A549 (cell line): ENCODE measurements at regions not wholly inside any gene's neighbourhood (a gene's known extent, or its start where the extent isn't known, plus 50 kb on each side); places are given as distances from the start of the nearest gene placed in this dataset.

Experiments used
- ATAC-seq, 2 experiments: fragments of 200-7000 bp in 1 of 2; fragments of >200 bp in 1 of 2; cut with Nextera tagmentation in 1 of 2; cut with Tn5 transposase in 1 of 2; 3 replicates each; pipeline versions ENCODE4 v1.8.0 to v1.9.1; 2018 to 2020; ENCODE audit warnings: mild to moderate bottlenecking in 1 of 2, moderate library complexity in 1 of 2
- CTCF ChIA-PET: fragments of 300-600 bp; sonication (Branson Sonifier 250); formaldehyde crosslinking; extraction: SDS; loops from one replicate; lab custom pipeline; 2021; ENCODE audit warnings: antibody characterized with exemption, inconsistent platforms; lab: Yijun Ruan, JAX
- POLR2A ChIA-PET: fragments of 350-600 bp; formaldehyde crosslinking; extraction: SDS; loops from one replicate; lab custom pipeline; 2021; ENCODE audit warnings: antibody characterized with exemption, inconsistent platforms; lab: Yijun Ruan, JAX
- DNase-seq, 2 experiments: peaks; one replicate each; pipeline versions ENCODE4 v3.0.0 to v3.0.0-alpha.2; 2011 to 2016; ENCODE audit warnings: low read depth in 1 of 2, low spot score in 1 of 2
- FAIRE-seq: peaks from 2 replicates; lab custom pipeline; 2011; peaks lifted over from hg19 to GRCh38; lab: Jason Lieb, UNC
- H3K27ac ChIP-seq, 2 experiments: fragments of >200 bp; sonication (Bioruptor Twin); formaldehyde crosslinking; 3 replicates each; pipeline ENCODE4 v1.5.1; 2016 to 2017
- H3K4me1 ChIP-seq: fragments of >200 bp; sonication (Bioruptor Twin); formaldehyde crosslinking; 3 replicates; pipeline ENCODE4 v1.6.1; 2016
- H3K4me2 ChIP-seq: fragments of >200 bp; sonication (Bioruptor Twin); formaldehyde crosslinking; 3 replicates; pipeline ENCODE4 v1.6.1; 2016
- H3K4me3 ChIP-seq: fragments of >200 bp; sonication (Bioruptor Twin); formaldehyde crosslinking; 3 replicates; pipeline ENCODE4 v1.5.1; 2016
- H3K9me3 ChIP-seq: fragments of >200 bp; sonication (Bioruptor Twin); formaldehyde crosslinking; 3 replicates; pipeline ENCODE4 v1.6.1; 2016
- CEBPB ChIP-seq, 2 experiments: fragments of >200 bp in 1 of 2; sonication (Bioruptor Twin) in 1 of 2; formaldehyde crosslinking in 1 of 2; IDR thresholded peaks; 2 replicates each; pipeline ENCODE4 v1.6.1; 2012 to 2016
- CHD2 ChIP-seq: fragments of 150-350 bp; IDR thresholded peaks from 2 replicates; pipeline ENCODE4 v1.6.1; 2014; ENCODE audit warnings: low read length; ENCODE audit not compliant: partially characterized antibody
- EHMT2 ChIP-seq: fragments of 200-600 bp; sonication (generic); IDR thresholded peaks from 2 replicates; pipeline ENCODE4 v1.6.1; 2016; ENCODE audit warnings: antibody characterized with exemption, low read depth, mild to moderate bottlenecking, moderate library complexity
- EP300 ChIP-seq, 2 experiments: fragments of >200 bp; sonication (Bioruptor Twin); formaldehyde crosslinking; IDR thresholded peaks; 2 replicates in 1 of 2; 3 replicates in 1 of 2; pipeline ENCODE4 v1.6.1; 2016 to 2017
- ESRRA ChIP-seq: fragments of 150-350 bp; IDR thresholded peaks from 2 replicates; pipeline ENCODE4 v1.6.1; 2014; ENCODE audit warnings: mild to moderate bottlenecking, low read length, borderline replicate concordance
- FOSB ChIP-seq: fragments of 250-450 bp; sonication (Bioruptor Pico); IDR thresholded peaks from 2 replicates; pipeline ENCODE4 v1.5.0; 2020; ENCODE audit warnings: mild to moderate bottlenecking, moderate library complexity
- FOSL2 ChIP-seq, 2 experiments: fragments of 450-650 bp in 1 of 2; fragments of >200 bp in 1 of 2; sonication (Bioruptor Twin) in 1 of 2; formaldehyde crosslinking; IDR thresholded peaks; 2 replicates each; pipeline versions ENCODE4 v1.5.0 to v1.6.1; 2016 to 2020; ENCODE audit warnings: mild to moderate bottlenecking in 1 of 2, moderate library complexity in 1 of 2
- HOXB13 ChIP-seq: fragments of 250-450 bp; sonication (Bioruptor Pico); IDR thresholded peaks from 2 replicates; pipeline ENCODE4 v1.5.0; 2020; ENCODE audit warnings: low read depth, mild to moderate bottlenecking, moderate library complexity
- NPAS2 ChIP-seq: fragments of 250-450 bp; sonication (Bioruptor Pico); IDR thresholded peaks from 2 replicates; pipeline ENCODE4 v1.8.0; 2022; ENCODE audit warnings: mild to moderate bottlenecking, moderate library complexity, borderline replicate concordance
- NR3C1 ChIP-seq: fragments of >200 bp; sonication (Bioruptor Twin); formaldehyde crosslinking; IDR thresholded peaks from 3 replicates; pipeline ENCODE4 v1.6.1; 2017
- POLR2A ChIP-seq: IDR thresholded peaks from 2 replicates; pipeline ENCODE4 v1.6.1; 2012; ENCODE audit warnings: mild to moderate bottlenecking, low read length
- POLR2AphosphoS2 ChIP-seq: conservative IDR thresholded peaks from 2 replicates; pipeline ENCODE4 v1.6.1; 2012; ENCODE audit warnings: low read length, improper control_type of control experiment, inconsistent platforms
- RCOR1 ChIP-seq: fragments of 150-350 bp; IDR thresholded peaks from 2 replicates; pipeline ENCODE4 v1.6.1; 2014; ENCODE audit warnings: antibody characterized with exemption, low read length, low read depth
- SMC3 ChIP-seq: fragments of >200 bp; sonication (Bioruptor Twin); formaldehyde crosslinking; IDR thresholded peaks from 3 replicates; pipeline ENCODE4 v1.6.1; 2018; ENCODE audit warnings: inconsistent platforms
- TFCP2L1 ChIP-seq: fragments of 250-450 bp; sonication (Bioruptor Pico); IDR thresholded peaks from 2 replicates; pipeline ENCODE4 v1.5.0; 2021; ENCODE audit warnings: mild to moderate bottlenecking
- WGBS: methylation state at CpG from one replicate; pipeline ENCODE4 v1.1.6; 2017; ENCODE audit errors: missing lambda C conversion rate; 5-methylcytosine and 5-hydroxymethylcytosine counted together
- TF ChIP-seq, protein P1 (sequence below): fragments of 200-600 bp; sonication (generic); IDR thresholded peaks from 2 replicates; pipeline ENCODE4 v1.6.1; 2016; ENCODE audit warnings: antibody characterized with exemption, mild to moderate bottlenecking, moderate library complexity
- TF ChIP-seq, protein P2 (sequence below): fragments of >200 bp; sonication (Bioruptor Twin); formaldehyde crosslinking; IDR thresholded peaks from 2 replicates; pipeline ENCODE4 v1.6.1; 2016
- TF ChIP-seq, protein P3 (sequence below): fragments of 150-350 bp; IDR thresholded peaks from 2 replicates; pipeline ENCODE4 v1.6.1; 2014; ENCODE audit warnings: low read depth, mild to moderate bottlenecking, low read length
- TF ChIP-seq, protein P4 (sequence below): fragments of 450-650 bp; IDR thresholded peaks from 2 replicates; pipeline ENCODE4 v1.6.1; 2014; ENCODE audit warnings: antibody characterized with exemption
- TF ChIP-seq, protein P5 (sequence below): IDR thresholded peaks from 2 replicates; pipeline ENCODE4 v1.6.1; 2012
- TF ChIP-seq, protein P6 (sequence below): fragments of 250-450 bp; sonication (Bioruptor Pico); IDR thresholded peaks from 2 replicates; pipeline ENCODE4 v1.5.0; 2020; ENCODE audit warnings: low read depth, mild to moderate bottlenecking, moderate library complexity

DNA sequence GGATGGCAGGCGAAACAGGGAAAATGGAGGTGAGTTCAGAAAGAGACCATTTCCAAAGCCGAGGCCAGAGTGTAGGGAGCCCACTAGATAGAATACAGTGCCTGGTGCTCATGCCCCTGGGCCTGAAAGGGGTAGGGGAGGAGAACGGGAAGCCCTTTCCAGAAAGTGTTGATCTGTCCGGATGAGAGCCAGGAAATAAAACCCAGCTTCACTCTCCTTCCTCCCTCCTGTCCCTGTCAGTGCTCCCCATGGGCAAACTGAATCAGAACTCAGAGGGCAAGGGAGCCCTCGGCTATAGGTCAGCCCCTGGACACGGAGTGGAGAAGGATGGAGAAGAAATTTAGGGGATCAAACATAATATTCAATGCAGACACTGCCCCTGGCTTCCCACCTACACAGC is 57.7 kb upstream of the RPL38 start:
- H3K4me3 ChIP-seq, result no peak overlapping the region
- FAIRE-seq, result no peak
- ATAC-seq, result no peak
- H3K27ac ChIP-seq, result no peak overlapping the region
- no peak for DNase-seq
- no peaks in the 10 kb centered on the region for H3K4me1 ChIP-seq
- 19% methylated on average over 6 of the region's 6 CpGs for WGBS
- CTCF ChIA-PET, result interaction anchor here (0.5 to 1.3 kb wide), 4 partner anchors 8 to 700 kb away, joined by 3 to 4 read pairs (median 4); no protein-coding TSS in a partner anchor
- peaks cover 49% of the 10 kb centered on the region for H3K9me3 ChIP-seq
- no peak overlapping the region for H3K4me2 ChIP-seq
- TF ChIP-seq, protein P1, sequence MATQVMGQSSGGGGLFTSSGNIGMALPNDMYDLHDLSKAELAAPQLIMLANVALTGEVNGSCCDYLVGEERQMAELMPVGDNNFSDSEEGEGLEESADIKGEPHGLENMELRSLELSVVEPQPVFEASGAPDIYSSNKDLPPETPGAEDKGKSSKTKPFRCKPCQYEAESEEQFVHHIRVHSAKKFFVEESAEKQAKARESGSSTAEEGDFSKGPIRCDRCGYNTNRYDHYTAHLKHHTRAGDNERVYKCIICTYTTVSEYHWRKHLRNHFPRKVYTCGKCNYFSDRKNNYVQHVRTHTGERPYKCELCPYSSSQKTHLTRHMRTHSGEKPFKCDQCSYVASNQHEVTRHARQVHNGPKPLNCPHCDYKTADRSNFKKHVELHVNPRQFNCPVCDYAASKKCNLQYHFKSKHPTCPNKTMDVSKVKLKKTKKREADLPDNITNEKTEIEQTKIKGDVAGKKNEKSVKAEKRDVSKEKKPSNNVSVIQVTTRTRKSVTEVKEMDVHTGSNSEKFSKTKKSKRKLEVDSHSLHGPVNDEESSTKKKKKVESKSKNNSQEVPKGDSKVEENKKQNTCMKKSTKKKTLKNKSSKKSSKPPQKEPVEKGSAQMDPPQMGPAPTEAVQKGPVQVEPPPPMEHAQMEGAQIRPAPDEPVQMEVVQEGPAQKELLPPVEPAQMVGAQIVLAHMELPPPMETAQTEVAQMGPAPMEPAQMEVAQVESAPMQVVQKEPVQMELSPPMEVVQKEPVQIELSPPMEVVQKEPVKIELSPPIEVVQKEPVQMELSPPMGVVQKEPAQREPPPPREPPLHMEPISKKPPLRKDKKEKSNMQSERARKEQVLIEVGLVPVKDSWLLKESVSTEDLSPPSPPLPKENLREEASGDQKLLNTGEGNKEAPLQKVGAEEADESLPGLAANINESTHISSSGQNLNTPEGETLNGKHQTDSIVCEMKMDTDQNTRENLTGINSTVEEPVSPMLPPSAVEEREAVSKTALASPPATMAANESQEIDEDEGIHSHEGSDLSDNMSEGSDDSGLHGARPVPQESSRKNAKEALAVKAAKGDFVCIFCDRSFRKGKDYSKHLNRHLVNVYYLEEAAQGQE, result no peak
- TF ChIP-seq TFCP2L1 (no peak), ESRRA (no peak), FOSL2 (IDR thresholded peaks at IDR 0.05) (no peak), FOSL2 (CRISPR knock-in tag; IDR thresholded peaks at IDR 0.05) (no peak), CEBPB (IDR thresholded peaks at IDR 0.05) (no peak), POLR2A (no peak), CHD2 (no peak), RCOR1 (no peak), SMC3 (no peak), NR3C1 (no peak), EHMT2 (no peak), HOXB13 (CRISPR knock-in tag) (no peak), POLR2AphosphoS2 (no peak), NPAS2 (no peak)
- TF ChIP-seq, protein P2, sequence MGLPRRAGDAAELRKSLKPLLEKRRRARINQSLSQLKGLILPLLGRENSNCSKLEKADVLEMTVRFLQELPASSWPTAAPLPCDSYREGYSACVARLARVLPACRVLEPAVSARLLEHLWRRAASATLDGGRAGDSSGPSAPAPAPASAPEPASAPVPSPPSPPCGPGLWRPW, result no peak
- TF ChIP-seq, protein P3, sequence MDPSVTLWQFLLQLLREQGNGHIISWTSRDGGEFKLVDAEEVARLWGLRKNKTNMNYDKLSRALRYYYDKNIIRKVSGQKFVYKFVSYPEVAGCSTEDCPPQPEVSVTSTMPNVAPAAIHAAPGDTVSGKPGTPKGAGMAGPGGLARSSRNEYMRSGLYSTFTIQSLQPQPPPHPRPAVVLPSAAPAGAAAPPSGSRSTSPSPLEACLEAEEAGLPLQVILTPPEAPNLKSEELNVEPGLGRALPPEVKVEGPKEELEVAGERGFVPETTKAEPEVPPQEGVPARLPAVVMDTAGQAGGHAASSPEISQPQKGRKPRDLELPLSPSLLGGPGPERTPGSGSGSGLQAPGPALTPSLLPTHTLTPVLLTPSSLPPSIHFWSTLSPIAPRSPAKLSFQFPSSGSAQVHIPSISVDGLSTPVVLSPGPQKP, result no peak
- POLR2A ChIA-PET, result no interaction called here

DNA sequence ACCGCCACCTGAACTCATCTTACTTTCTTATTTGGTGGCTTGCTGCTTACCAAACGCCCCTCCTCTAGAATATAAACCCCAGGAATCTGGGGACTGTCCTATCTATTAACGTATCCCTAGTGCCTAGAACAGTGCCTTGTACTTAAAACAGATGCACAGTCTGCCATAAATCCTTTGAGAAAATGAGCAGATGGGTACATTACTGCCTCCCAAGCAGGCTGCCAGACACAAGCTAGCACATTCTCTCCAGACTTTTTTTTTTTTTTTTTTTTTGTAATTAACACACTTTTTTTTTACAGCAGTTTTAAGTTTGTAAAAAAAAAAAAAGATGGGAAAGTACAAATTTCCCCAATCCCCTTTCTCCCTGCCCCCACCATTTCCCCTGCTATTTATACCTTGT is 57.3 kb upstream of the RPL38 start:
- peaks cover 45% of the 10 kb centered on the region for H3K9me3 ChIP-seq
- no peak overlapping the region for H3K4me2 ChIP-seq
- CTCF ChIA-PET, result no interaction called here
- H3K4me1 ChIP-seq, result no peaks in the 10 kb centered on the region
- POLR2A ChIA-PET, result no interaction called here
- DNase-seq, result no peak
- no peak for FAIRE-seq
- WGBS, result 28% methylated on average over 3 of the region's 3 CpGs
- H3K4me3 ChIP-seq, result no peak overlapping the region
- TF ChIP-seq CEBPB (IDR thresholded peaks at IDR 0.05), result no peak
- TF ChIP-seq, protein P4, sequence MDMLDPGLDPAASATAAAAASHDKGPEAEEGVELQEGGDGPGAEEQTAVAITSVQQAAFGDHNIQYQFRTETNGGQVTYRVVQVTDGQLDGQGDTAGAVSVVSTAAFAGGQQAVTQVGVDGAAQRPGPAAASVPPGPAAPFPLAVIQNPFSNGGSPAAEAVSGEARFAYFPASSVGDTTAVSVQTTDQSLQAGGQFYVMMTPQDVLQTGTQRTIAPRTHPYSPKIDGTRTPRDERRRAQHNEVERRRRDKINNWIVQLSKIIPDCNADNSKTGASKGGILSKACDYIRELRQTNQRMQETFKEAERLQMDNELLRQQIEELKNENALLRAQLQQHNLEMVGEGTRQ, result no peak
- no peak for TF ChIP-seq EP300 (IDR thresholded peaks at IDR 0.05)
- no peak for TF ChIP-seq FOSB (CRISPR knock-in tag)
- no peak for TF ChIP-seq RCOR1
- TF ChIP-seq, protein P5, sequence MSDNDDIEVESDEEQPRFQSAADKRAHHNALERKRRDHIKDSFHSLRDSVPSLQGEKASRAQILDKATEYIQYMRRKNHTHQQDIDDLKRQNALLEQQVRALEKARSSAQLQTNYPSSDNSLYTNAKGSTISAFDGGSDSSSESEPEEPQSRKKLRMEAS, result no peak
- TF ChIP-seq POLR2A, result no peak
- TF ChIP-seq, protein P6, sequence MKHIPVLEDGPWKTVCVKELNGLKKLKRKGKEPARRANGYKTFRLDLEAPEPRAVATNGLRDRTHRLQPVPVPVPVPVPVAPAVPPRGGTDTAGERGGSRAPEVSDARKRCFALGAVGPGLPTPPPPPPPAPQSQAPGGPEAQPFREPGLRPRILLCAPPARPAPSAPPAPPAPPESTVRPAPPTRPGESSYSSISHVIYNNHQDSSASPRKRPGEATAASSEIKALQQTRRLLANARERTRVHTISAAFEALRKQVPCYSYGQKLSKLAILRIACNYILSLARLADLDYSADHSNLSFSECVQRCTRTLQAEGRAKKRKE (CRISPR knock-in tag), result no peak
- ATAC-seq, result no peak
- H3K27ac ChIP-seq, result no peak overlapping the region
